Transverse colon (tissue), 3 donors: ENCODE measurements at regions not wholly inside any gene's neighbourhood (a gene's known extent, or its start where the extent isn't known, plus 50 kb on each side); places are given as distances from the start of the nearest gene placed in this dataset.

Experiments
- POLR2A ChIP-seq: fragments of 450-650 bp; IDR thresholded peaks from one replicate; pipeline ENCODE4 v1.6.1; 2016; ENCODE audit warnings: antibody characterized with exemption, mild to moderate bottlenecking, moderate library complexity
- TF ChIP-seq, protein P1 (sequence below), 5 experiments: fragments of 200-600 bp in 3 of 5; fragments of 450-650 bp in 2 of 5; sonication (generic) in 3 of 5; IDR thresholded peaks; 1 replicate in 2 of 5; 2 replicates in 3 of 5; pipeline ENCODE4 v1.5.1; 2016 to 2017; ENCODE audit warnings: antibody characterized with exemption in 5 of 5, inconsistent platforms in 3 of 5, mild to moderate bottlenecking in 2 of 5, moderate library complexity in 1 of 5

DNA sequence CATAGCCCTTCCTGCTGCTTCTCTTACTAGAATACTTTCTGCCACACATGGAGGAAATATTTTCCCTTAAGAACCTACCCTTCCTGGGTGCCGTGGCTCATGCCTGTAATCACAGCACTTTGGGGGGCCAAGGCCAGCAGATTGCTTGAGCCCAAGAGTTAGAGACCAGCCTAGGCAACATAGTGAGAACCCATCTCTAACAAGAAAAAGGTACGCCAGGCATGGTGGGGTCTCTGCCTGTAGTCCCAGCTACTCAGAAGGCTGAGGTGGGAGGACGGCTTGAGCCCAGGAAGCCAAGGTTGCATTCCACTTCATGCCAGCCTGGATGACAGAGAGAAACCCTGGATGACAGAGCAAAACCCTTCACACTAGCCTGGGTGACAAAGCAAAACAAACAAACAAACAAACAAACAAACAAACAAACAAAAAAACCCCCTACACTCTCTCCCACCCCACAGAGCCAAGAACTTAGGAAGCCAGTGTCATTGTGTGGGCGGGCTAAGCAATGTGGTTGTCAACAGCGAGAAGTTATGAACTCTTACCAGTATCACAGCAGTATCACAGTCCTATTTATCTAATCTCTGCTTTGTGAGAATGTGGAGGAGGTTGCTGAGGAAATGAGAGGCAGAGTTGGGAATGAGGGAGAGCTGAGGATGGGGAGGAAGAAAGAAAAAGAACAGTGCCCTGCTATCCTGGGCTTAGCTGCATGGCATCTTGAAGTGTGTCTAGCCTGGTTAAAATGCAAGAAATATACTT lies 53.8 kb upstream of the CLEC14A start:
- TF ChIP-seq, protein P1, sequence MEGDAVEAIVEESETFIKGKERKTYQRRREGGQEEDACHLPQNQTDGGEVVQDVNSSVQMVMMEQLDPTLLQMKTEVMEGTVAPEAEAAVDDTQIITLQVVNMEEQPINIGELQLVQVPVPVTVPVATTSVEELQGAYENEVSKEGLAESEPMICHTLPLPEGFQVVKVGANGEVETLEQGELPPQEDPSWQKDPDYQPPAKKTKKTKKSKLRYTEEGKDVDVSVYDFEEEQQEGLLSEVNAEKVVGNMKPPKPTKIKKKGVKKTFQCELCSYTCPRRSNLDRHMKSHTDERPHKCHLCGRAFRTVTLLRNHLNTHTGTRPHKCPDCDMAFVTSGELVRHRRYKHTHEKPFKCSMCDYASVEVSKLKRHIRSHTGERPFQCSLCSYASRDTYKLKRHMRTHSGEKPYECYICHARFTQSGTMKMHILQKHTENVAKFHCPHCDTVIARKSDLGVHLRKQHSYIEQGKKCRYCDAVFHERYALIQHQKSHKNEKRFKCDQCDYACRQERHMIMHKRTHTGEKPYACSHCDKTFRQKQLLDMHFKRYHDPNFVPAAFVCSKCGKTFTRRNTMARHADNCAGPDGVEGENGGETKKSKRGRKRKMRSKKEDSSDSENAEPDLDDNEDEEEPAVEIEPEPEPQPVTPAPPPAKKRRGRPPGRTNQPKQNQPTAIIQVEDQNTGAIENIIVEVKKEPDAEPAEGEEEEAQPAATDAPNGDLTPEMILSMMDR (IDR thresholded peaks at IDR 0.05) = no peak
- no peak for TF ChIP-seq POLR2A
